ENCODE measurements at regions not wholly inside any gene's neighbourhood (a gene's known extent, or its start where the extent isn't known, plus 50 kb on each side); places are given as distances from the start of the nearest gene placed in this dataset.

- TF ChIP-seq CTCF (IDR thresholded peaks at IDR 0.05 in 8 of 11, conservative IDR thresholded peaks at IDR 0.05 in 3 of 11) (no peak), POLR2AphosphoS5 (IDR thresholded peaks at IDR 0.05) (no peak)
Observed at GRCh38 chr4:180617196-180617595, 1626.0 kb upstream of the TENM3 start.
